B cell (primary cell): ENCODE measurements at regions not wholly inside any gene's neighbourhood (a gene's known extent, or its start where the extent isn't known, plus 50 kb on each side); places are given as distances from the start of the nearest gene placed in this dataset.

ENCODE experiments used
- ATAC-seq: fragments of 200-7000 bp; cut with Tn5 transposase; one replicate; pipeline ENCODE4 v1.10.0; 2021; ENCODE audit warnings: low read depth, mild to moderate bottlenecking, moderate number of reproducible peaks, moderate library complexity
- CTCF ChIA-PET: fragments of 350-600 bp; sonication (Branson Sonifier 250); formaldehyde crosslinking; loops from one replicate; lab custom pipeline; 2021; ENCODE audit warnings: antibody characterized with exemption, inconsistent platforms; lab: Charles Lee
- POLR2A ChIA-PET: fragments of 350-600 bp; sonication (Branson Sonifier 250); formaldehyde crosslinking; loops from one replicate; lab custom pipeline; 2021; ENCODE audit warnings: antibody characterized with exemption; lab: Charles Lee
- DNase-seq: peaks from one replicate; pipeline ENCODE4 v3.0.0; 2013
- H2AFZ ChIP-seq: 2 replicates; pipeline ENCODE4 v1.6.1; 2012; ENCODE audit warnings: mild to moderate bottlenecking, low read depth, low read length; ENCODE audit not compliant: insufficient read depth, poor library complexity, severe bottlenecking
- H3K27ac ChIP-seq, 2 donors: 1 replicate in 1 of 2; 2 replicates in 1 of 2; pipeline ENCODE4 v1.5.1; 2012 to 2013; ENCODE audit warnings: low read length in 2 of 2, mild to moderate bottlenecking in 2 of 2, moderate library complexity in 1 of 2
- H3K27me3 ChIP-seq, 4 experiments: fragments of 200-600 bp in 1 of 4; sonication (generic) in 1 of 4; replicated peaks in 1 of 4; 1 replicate in 2 of 4; 2 replicates in 2 of 4; pipeline versions ENCODE4 v1.6.1 to v1.7.0; 2013 to 2016; ENCODE audit warnings: low read length in 3 of 4, mild to moderate bottlenecking in 2 of 4, mixed read lengths in 1 of 4, moderate library complexity in 1 of 4; ENCODE audit not compliant: insufficient read depth in 4 of 4, control insufficient read depth in 3 of 4; ENCODE audit errors: control extremely low read depth in 1 of 4
- H3K36me3 ChIP-seq, 2 experiments: replicated peaks in 1 of 2; 1 replicate in 1 of 2; 2 replicates in 1 of 2; pipeline versions ENCODE4 v1.6.1 to v1.7.1; 2013; ENCODE audit warnings: low read length in 1 of 2; ENCODE audit not compliant: insufficient read depth in 2 of 2, control insufficient read depth in 1 of 2; ENCODE audit errors: control extremely low read depth in 1 of 2, extremely low read depth in 1 of 2
- H3K4me1 ChIP-seq, 2 donors: fragments of 200-600 bp in 1 of 2; sonication (generic) in 1 of 2; 1 replicate in 1 of 2; 2 replicates in 1 of 2; pipeline versions ENCODE4 v1.5.1 to v1.6.1; 2013 to 2017; ENCODE audit warnings: low read length in 2 of 2; ENCODE audit not compliant: control insufficient read depth in 2 of 2, insufficient read depth in 2 of 2
- H3K4me2 ChIP-seq: replicated peaks from 2 replicates; pipeline ENCODE3; 2012; ENCODE audit warnings: mild to moderate bottlenecking, low read depth, low read length; ENCODE audit not compliant: poor library complexity, severe bottlenecking
- H3K4me3 ChIP-seq, 5 experiments: fragments of 200-600 bp in 1 of 5; sonication (generic) in 1 of 5; 1 replicate in 3 of 5; 2 replicates in 2 of 5; pipeline versions ENCODE4 v1.5.1 to v1.7.0; 2011 to 2016; ENCODE audit warnings: low read length in 4 of 5, mild to moderate bottlenecking in 4 of 5, low read depth in 2 of 5, control low read depth in 1 of 5, moderate library complexity in 1 of 5; ENCODE audit not compliant: insufficient read depth in 1 of 5; ENCODE audit errors: control extremely low read depth in 1 of 5, extremely low read depth in 1 of 5
- H3K79me2 ChIP-seq: fragments of 200-600 bp; sonication (generic); one replicate; pipeline ENCODE4 v1.6.0; 2016; ENCODE audit warnings: low read length; ENCODE audit not compliant: control insufficient read depth, insufficient read depth
- H3K9ac ChIP-seq: fragments of 200-600 bp; sonication (generic); 2 replicates; pipeline ENCODE4 v1.6.1; 2017; ENCODE audit warnings: mild to moderate bottlenecking, low read length, moderate library complexity
- H3K9me3 ChIP-seq, 3 donors: one replicate each; pipeline versions ENCODE4 v1.6.1 to v1.7.1; 2013; ENCODE audit warnings: low read length in 2 of 3; ENCODE audit not compliant: control insufficient read depth in 2 of 3, insufficient read depth in 1 of 3; ENCODE audit errors: control extremely low read depth in 1 of 3
- H4K20me1 ChIP-seq: 2 replicates; pipeline ENCODE4 v1.6.0; 2012; ENCODE audit warnings: mild to moderate bottlenecking, low read length; ENCODE audit not compliant: insufficient read depth, control insufficient read depth, poor library complexity, severe bottlenecking
- H3K27ac Mint-ChIP-seq: one replicate; pipeline ENCODE4 v1.8.0; 2021; ENCODE audit warnings: mixed read lengths
- H3K27me3 Mint-ChIP-seq: one replicate; pipeline ENCODE4 v1.8.0; 2021; ENCODE audit warnings: mixed read lengths
- H3K4me1 Mint-ChIP-seq: one replicate; pipeline ENCODE4 v1.8.0; 2021; ENCODE audit warnings: mixed read lengths
- H3K4me3 Mint-ChIP-seq: one replicate; pipeline ENCODE4 v1.8.0; 2021; ENCODE audit warnings: mixed read lengths
- H3K9me3 Mint-ChIP-seq: one replicate; pipeline ENCODE4 v1.8.0; 2022; ENCODE audit warnings: mixed read lengths; ENCODE audit not compliant: insufficient read depth
- EZH2 ChIP-seq: IDR thresholded peaks from 2 replicates; pipeline ENCODE4 v1.6.1; 2012; ENCODE audit warnings: borderline replicate concordance, low read depth, mild to moderate bottlenecking, moderate library complexity, low read length; ENCODE audit not compliant: insufficient read depth, poor library complexity, severe bottlenecking
- WGBS: methylation state at CpG from one replicate; pipeline ENCODE4 v1.1.5; 2013; ENCODE audit warnings: missing lambda C conversion rate; ENCODE audit not compliant: insufficient coverage; 5-methylcytosine and 5-hydroxymethylcytosine counted together
- intact Hi-C: fragments of 100-400 bp; cut with micrococcal nuclease; formaldehyde crosslinking; loops from one replicate; pipeline ENCODE4 v1.10.0; 2022
- TF ChIP-seq, protein P1 (sequence below): fragments of 200-600 bp; IDR thresholded peaks from one replicate; pipeline ENCODE4 v1.8.0; 2022; ENCODE audit warnings: antibody characterized with exemption, mild to moderate bottlenecking

- no peak overlapping the region for H3K4me3 ChIP-seq
- intact Hi-C loops: no loop called here
- no peaks in the 10 kb centered on the region for H3K27me3 Mint-ChIP-seq
- no peaks in the 10 kb centered on the region for H4K20me1 ChIP-seq
- no peak overlapping the region for H3K4me3 Mint-ChIP-seq
- no peak overlapping the region for H3K27ac ChIP-seq
- H3K4me2 ChIP-seq: no peak overlapping the region
- ChIA-PET CTCF (no interaction called here), POLR2A (no interaction called here)
- H3K4me1 ChIP-seq: no peaks in the 10 kb centered on the region
- H3K9me3 Mint-ChIP-seq: no peaks in the 10 kb centered on the region
- no peak for TF ChIP-seq EZH2
- TF ChIP-seq, protein P1, sequence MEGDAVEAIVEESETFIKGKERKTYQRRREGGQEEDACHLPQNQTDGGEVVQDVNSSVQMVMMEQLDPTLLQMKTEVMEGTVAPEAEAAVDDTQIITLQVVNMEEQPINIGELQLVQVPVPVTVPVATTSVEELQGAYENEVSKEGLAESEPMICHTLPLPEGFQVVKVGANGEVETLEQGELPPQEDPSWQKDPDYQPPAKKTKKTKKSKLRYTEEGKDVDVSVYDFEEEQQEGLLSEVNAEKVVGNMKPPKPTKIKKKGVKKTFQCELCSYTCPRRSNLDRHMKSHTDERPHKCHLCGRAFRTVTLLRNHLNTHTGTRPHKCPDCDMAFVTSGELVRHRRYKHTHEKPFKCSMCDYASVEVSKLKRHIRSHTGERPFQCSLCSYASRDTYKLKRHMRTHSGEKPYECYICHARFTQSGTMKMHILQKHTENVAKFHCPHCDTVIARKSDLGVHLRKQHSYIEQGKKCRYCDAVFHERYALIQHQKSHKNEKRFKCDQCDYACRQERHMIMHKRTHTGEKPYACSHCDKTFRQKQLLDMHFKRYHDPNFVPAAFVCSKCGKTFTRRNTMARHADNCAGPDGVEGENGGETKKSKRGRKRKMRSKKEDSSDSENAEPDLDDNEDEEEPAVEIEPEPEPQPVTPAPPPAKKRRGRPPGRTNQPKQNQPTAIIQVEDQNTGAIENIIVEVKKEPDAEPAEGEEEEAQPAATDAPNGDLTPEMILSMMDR: no peak
- no peak overlapping the region for H3K9ac ChIP-seq
- H3K27me3 ChIP-seq: no peaks in the 10 kb centered on the region
- no peak overlapping the region for H3K27ac Mint-ChIP-seq
- WGBS: 44% methylated on average over 2 of the region's 4 CpGs
- no peaks in the 10 kb centered on the region for H3K36me3 ChIP-seq
- H3K9me3 ChIP-seq: no peaks in the 10 kb centered on the region
- H3K4me1 Mint-ChIP-seq: no peaks in the 10 kb centered on the region
- no peaks in the 10 kb centered on the region for H3K79me2 ChIP-seq
- no peak overlapping the region for H2AFZ ChIP-seq
- ATAC-seq (no peak), DNase-seq (no peak)
Measured at GRCh38 chr13:104769545-104769944, 1703.3 kb upstream of the SLC10A2 start.

DNA sequence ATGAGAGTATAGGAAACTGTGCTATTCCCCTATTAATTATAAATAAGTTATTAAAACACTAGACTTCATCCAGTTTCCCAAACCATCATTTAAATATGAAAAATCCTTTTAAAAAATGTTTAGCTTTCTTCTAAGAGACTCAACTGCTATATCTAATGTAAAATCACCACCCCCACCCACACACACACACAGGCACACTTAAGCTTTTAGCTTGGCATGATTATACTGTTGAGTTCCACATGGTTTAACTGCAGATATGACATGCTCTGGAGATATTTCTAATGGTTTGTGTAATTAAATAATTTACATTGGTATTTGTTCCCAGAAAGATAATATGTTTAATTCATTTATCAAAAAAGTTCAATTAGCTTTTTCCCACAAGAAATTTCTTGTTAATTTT, 1700.1 kb upstream of the SLC10A2 start:
- ChIA-PET POLR2A (no interaction called here), CTCF (no interaction called here)
- intact Hi-C loops: no loop called here
- H3K4me1 Mint-ChIP-seq: no peaks in the 10 kb centered on the region
- H3K9me3 ChIP-seq: peaks cover 0 to 2% (median 0%) of the 10 kb centered on the region in 3 donors
- H3K27ac Mint-ChIP-seq: no peak overlapping the region
- no peaks in the 10 kb centered on the region for H3K4me1 ChIP-seq
- H3K4me3 Mint-ChIP-seq: no peak overlapping the region
- H3K9ac ChIP-seq: no peak overlapping the region
- TF ChIP-seq, protein P1: no peak
- TF ChIP-seq EZH2: no peak
- no peaks in the 10 kb centered on the region for H3K36me3 ChIP-seq
- H3K27ac ChIP-seq: no peak overlapping the region
- no peak overlapping the region for H2AFZ ChIP-seq
- H3K9me3 Mint-ChIP-seq: peaks cover 3% of the 10 kb centered on the region
- H3K27me3 ChIP-seq: no peaks in the 10 kb centered on the region
- no peak for ATAC-seq
- H4K20me1 ChIP-seq: no peaks in the 10 kb centered on the region
- H3K4me2 ChIP-seq: no peak overlapping the region
- DNase-seq: no peak
- no peak overlapping the region for H3K4me3 ChIP-seq
- H3K79me2 ChIP-seq: no peaks in the 10 kb centered on the region
- H3K27me3 Mint-ChIP-seq: no peaks in the 10 kb centered on the region
